ENCODE measurements at regions not wholly inside any gene's neighbourhood (a gene's known extent, or its start where the extent isn't known, plus 50 kb on each side); places are given as distances from the start of the nearest gene placed in this dataset.
"Not testable (repeated sequence)": the region's sequence is repeated elsewhere in the genome, so short reads cannot be mapped to it uniquely, and the experiment has no call there.

DNA sequence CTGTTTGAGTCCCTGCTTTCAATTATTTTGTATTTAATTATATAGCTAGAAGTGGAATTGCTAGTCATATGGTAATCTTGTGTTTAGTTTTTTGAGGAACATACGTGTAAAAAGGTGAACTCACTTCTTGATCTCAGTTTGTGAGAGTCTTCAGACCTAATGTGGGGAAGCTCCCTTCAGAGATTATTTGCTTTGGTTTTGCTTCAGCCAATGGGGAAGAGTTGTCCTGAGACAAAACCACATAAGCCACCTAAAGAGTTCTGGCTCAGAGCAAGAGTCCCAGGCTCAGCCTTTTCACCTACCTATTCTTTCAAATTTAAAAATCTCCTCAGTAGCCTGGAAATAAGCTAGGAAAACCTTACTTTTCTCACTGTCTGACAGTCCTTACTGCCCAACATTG is 138.4 kb downstream of the UCK2 start:
- intact Hi-C loops (cut with DNase I, micrococcal nuclease), result no loop called here
- H3K27ac Mint-ChIP-seq, result no peak overlapping the region
- H3K27me3 ChIP-seq (ENCODE audit: control insufficient read depth in 1 of 2, insufficient read depth in 2 of 2, low read length in 2 of 2), result peaks cover 0 to 10% of the 10 kb centered on the region in 2 experiments
- POLR2A ChIA-PET, result interaction anchor here (0.6 to 0.7 kb wide), 2 partner anchors 21 to 73 kb away, joined by 3 read pairs; no protein-coding TSS in a partner anchor
- no peaks in the 10 kb centered on the region for H3K9me3 ChIP-seq (ENCODE audit: control insufficient read depth in 1 of 2, insufficient read depth in 1 of 2, low read length in 2 of 2)
- H3K36me3 ChIP-seq (ENCODE audit: insufficient read depth, low read length), result no peaks in the 10 kb centered on the region
- peaks cover 2% of the 10 kb centered on the region for H3K9me3 Mint-ChIP-seq
- H3K4me3 ChIP-seq (ENCODE audit: low read length), result no peak overlapping the region
- no peak for DNase-seq
- H3K4me1 ChIP-seq (ENCODE audit: insufficient read depth, low read length), result no peaks in the 10 kb centered on the region
- H3K4me3 Mint-ChIP-seq, result no peak overlapping the region
- no peak for ATAC-seq (ENCODE audit: poor library complexity)
- no peak overlapping the region for H3K27ac ChIP-seq (ENCODE audit: low read depth in 1 of 2, low read length in 2 of 2)
- CTCF ChIA-PET, result no interaction called here
- TF ChIP-seq CTCF (IDR thresholded peaks at IDR 0.05), result no peak
- H3K4me1 Mint-ChIP-seq (ENCODE audit: low read depth), result no peaks in the 10 kb centered on the region
- peaks cover 10% of the 10 kb centered on the region for H3K27me3 Mint-ChIP-seq
- no peaks in the 10 kb centered on the region for H3K36me3 Mint-ChIP-seq (ENCODE audit: low read depth)

DNA sequence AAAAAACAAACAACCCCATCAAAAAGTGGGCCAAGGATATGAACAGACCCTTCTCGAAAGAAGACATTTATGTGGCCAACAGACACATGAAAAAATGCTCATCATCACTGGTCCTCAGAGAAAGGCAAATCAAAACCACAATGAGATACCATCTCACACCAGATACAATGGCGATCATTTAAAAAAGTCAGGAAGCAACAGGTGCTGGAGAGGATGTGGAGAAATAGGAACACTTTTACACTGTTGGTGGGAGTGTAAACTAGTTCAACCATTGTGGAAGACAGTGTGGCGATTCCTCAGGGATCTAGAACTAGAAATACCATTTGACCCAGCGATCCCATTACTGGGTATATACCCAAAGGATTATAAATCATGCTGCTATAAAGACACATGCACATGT is 142.0 kb downstream of the UCK2 start:
- H3K27me3 Mint-ChIP-seq; H3K9me3 Mint-ChIP-seq; H3K27me3 ChIP-seq (ENCODE audit: control insufficient read depth in 1 of 2, insufficient read depth in 2 of 2, low read length in 2 of 2); H3K36me3 ChIP-seq (ENCODE audit: insufficient read depth, low read length); H3K9me3 ChIP-seq (ENCODE audit: control insufficient read depth in 1 of 2, insufficient read depth in 1 of 2, low read length in 2 of 2); CTCF ChIA-PET; H3K4me1 Mint-ChIP-seq (ENCODE audit: low read depth); H3K27ac ChIP-seq (ENCODE audit: low read depth in 1 of 2, low read length in 2 of 2); ATAC-seq (ENCODE audit: poor library complexity); POLR2A ChIA-PET; DNase-seq; intact Hi-C loops (cut with DNase I, micrococcal nuclease); H3K4me1 ChIP-seq (ENCODE audit: insufficient read depth, low read length); H3K36me3 Mint-ChIP-seq (ENCODE audit: low read depth); H3K4me3 ChIP-seq (ENCODE audit: low read length); H3K27ac Mint-ChIP-seq; H3K4me3 Mint-ChIP-seq: not testable (repeated sequence)

- DNase-seq (no peak), ATAC-seq (ENCODE audit: poor library complexity) (no peak)
- Histone ChIP-seq H3K36me3 (ENCODE audit: insufficient read depth, low read length) (no peaks in the 10 kb centered on the region), H3K9me3 (ENCODE audit: control insufficient read depth in 1 of 2, insufficient read depth in 1 of 2, low read length in 2 of 2) (no peaks in the 10 kb centered on the region), H3K27me3 (ENCODE audit: control insufficient read depth in 1 of 2, insufficient read depth in 2 of 2, low read length in 2 of 2) (no peaks in the 10 kb centered on the region), H3K27ac (ENCODE audit: low read depth in 1 of 2, low read length in 2 of 2) (no peak overlapping the region), H3K4me3 (ENCODE audit: low read length) (no peak overlapping the region), H3K4me1 (ENCODE audit: insufficient read depth, low read length) (no peaks in the 10 kb centered on the region)
- H3K27ac Mint-ChIP-seq, result no peak overlapping the region
- no peak for TF ChIP-seq CTCF (IDR thresholded peaks at IDR 0.05)
- no peaks in the 10 kb centered on the region for H3K36me3 Mint-ChIP-seq (ENCODE audit: low read depth)
- intact Hi-C loops (cut with DNase I, micrococcal nuclease), result no loop called here
- peaks cover 13% of the 10 kb centered on the region for H3K27me3 Mint-ChIP-seq
- no peaks in the 10 kb centered on the region for H3K4me1 Mint-ChIP-seq (ENCODE audit: low read depth)
- POLR2A ChIA-PET, result no interaction called here
- peaks cover 4% of the 10 kb centered on the region for H3K9me3 Mint-ChIP-seq
- H3K4me3 Mint-ChIP-seq, result no peak overlapping the region
- CTCF ChIA-PET, result no interaction called here
These were observed 147.3 kb downstream of the UCK2 start for GRCh38 chr1:165974598-165975131.

DNA sequence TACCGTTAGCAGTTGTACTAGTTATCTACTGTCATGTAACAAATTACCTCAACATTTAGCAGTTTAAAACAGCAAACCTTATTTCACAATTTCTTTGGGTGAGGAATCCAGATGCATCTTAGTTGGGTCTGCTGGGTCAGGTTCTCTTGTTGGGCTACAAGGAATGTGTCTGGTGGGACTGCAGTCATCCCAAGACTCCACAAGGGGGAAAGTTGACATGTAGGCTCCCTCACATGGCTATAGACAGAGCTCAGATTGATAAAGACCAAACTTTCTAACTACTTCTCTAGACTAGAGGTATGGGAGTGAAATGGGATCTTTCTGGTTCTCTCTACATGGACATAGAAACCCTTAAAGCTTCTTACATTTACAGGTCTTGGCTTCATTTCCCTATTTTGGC is 160.9 kb downstream of the UCK2 start:
- Mint-ChIP-seq H3K27ac (no peak overlapping the region), H3K9me3 (peaks cover 3% of the 10 kb centered on the region), H3K36me3 (ENCODE audit: low read depth) (no peaks in the 10 kb centered on the region), H3K27me3 (peaks cover 14% of the 10 kb centered on the region), H3K4me3 (no peak overlapping the region), H3K4me1 (ENCODE audit: low read depth) (no peaks in the 10 kb centered on the region)
- Histone ChIP-seq H3K4me1 (ENCODE audit: insufficient read depth, low read length) (no peaks in the 10 kb centered on the region), H3K9me3 (ENCODE audit: control insufficient read depth in 1 of 2, insufficient read depth in 1 of 2, low read length in 2 of 2) (peaks cover 0 to 4% of the 10 kb centered on the region in 2 experiments), H3K36me3 (ENCODE audit: insufficient read depth, low read length) (no peaks in the 10 kb centered on the region), H3K27me3 (ENCODE audit: control insufficient read depth in 1 of 2, insufficient read depth in 2 of 2, low read length in 2 of 2) (peaks cover 0 to 5% of the 10 kb centered on the region in 2 experiments), H3K4me3 (ENCODE audit: low read length) (no peak overlapping the region), H3K27ac (ENCODE audit: low read depth in 1 of 2, low read length in 2 of 2) (no peak overlapping the region)
- ChIA-PET CTCF (no interaction called here), POLR2A (no interaction called here)
- ATAC-seq (ENCODE audit: poor library complexity), result no peak
- no peak for TF ChIP-seq CTCF (IDR thresholded peaks at IDR 0.05)
- no peak for DNase-seq
- intact Hi-C loops (cut with DNase I, micrococcal nuclease), result no loop called here
